ENCODE measurements at regions not wholly inside any gene's neighbourhood (a gene's known extent, or its start where the extent isn't known, plus 50 kb on each side); places are given as distances from the start of the nearest gene placed in this dataset.

DNA sequence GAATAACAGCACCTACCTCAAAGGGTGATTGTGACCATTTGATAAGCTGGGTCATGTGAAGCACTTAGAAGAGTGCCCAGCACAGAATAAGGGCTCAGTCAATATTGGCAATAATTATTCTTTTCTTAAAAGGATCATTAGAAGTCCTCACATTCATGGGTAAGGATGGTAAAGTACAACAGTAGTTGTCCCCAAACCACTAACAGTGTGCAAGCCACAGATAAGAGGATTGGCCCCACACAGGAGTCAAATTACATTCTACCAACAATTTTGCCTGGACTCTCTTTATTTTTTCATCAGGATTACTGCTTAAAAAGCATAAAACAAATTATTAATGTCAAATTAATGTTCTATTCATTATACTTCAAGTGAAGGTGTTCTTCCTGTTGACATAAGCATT lies 271.5 kb upstream of the PDGFD start:
- TF ChIP-seq EZH2 (IDR thresholded peaks at IDR 0.05) (no peak), EZH2phosphoT487 (IDR thresholded peaks at IDR 0.05) (no peak)
- TF ChIP-seq, protein P1, sequence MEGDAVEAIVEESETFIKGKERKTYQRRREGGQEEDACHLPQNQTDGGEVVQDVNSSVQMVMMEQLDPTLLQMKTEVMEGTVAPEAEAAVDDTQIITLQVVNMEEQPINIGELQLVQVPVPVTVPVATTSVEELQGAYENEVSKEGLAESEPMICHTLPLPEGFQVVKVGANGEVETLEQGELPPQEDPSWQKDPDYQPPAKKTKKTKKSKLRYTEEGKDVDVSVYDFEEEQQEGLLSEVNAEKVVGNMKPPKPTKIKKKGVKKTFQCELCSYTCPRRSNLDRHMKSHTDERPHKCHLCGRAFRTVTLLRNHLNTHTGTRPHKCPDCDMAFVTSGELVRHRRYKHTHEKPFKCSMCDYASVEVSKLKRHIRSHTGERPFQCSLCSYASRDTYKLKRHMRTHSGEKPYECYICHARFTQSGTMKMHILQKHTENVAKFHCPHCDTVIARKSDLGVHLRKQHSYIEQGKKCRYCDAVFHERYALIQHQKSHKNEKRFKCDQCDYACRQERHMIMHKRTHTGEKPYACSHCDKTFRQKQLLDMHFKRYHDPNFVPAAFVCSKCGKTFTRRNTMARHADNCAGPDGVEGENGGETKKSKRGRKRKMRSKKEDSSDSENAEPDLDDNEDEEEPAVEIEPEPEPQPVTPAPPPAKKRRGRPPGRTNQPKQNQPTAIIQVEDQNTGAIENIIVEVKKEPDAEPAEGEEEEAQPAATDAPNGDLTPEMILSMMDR (IDR thresholded peaks at IDR 0.05), result no peak
